Posterior cingulate gyrus (tissue), 11 donors: ENCODE measurements at regions not wholly inside any gene's neighbourhood (a gene's known extent, or its start where the extent isn't known, plus 50 kb on each side); places are given as distances from the start of the nearest gene placed in this dataset.
"Not testable (repeated sequence)": the region's sequence is repeated elsewhere in the genome, so short reads cannot be mapped to it uniquely, and the experiment has no call there.

ENCODE experiments used
- DNase-seq, 10 donors: peaks; one replicate each; pipeline versions ENCODE4 v3.0.0 to v3.0.0-alpha.2; 2020 to 2021; ENCODE audit warnings: mixed read lengths in 3 of 10
- intact Hi-C: fragments of 100-400 bp; cut with DNase I; formaldehyde crosslinking; loops from one replicate; pipeline ENCODE4 v1.15.1; 2023

DNA sequence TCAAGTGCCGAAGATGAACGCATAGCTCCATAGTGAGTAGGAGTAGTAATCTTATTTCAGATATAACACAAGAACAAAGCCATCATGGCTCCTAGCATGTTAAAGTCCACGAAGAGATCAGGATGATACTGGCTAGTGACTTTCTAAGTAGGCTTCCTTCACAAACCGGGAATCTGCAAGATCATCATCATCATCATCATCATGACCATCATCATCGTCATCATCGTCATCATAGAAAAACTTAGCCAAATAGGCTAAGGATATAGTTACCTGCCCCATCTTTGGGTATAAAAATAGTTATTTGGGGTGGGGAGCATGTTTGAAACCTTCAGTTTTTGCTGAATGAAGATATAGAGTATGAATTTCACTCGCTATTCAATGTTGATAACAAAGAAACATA lies 57.9 kb downstream of the PYDC2 start:
- intact Hi-C loops = no loop called here
- DNase-seq = no peak

DNA sequence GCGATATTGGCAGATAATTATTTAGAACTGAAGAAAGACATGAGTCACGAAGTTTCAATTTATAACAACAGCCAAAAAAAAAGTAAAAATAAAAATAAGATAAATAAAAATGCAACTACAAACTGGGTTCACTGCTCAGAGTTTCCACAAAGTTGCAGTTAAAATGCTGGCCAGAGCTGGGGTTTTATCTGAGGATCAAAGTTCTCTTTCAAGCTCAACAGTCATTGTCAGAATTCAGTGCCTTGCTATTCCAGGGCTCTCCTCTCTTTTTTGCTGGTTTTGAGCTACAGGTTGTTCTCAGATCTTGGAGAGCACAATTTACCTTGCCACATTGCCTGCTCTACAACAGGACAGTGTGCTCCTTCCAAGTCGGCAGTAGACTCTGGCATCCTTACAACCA lies 60.1 kb downstream of the PYDC2 start:
- intact Hi-C loops = no loop called here
- no peak for DNase-seq

DNA sequence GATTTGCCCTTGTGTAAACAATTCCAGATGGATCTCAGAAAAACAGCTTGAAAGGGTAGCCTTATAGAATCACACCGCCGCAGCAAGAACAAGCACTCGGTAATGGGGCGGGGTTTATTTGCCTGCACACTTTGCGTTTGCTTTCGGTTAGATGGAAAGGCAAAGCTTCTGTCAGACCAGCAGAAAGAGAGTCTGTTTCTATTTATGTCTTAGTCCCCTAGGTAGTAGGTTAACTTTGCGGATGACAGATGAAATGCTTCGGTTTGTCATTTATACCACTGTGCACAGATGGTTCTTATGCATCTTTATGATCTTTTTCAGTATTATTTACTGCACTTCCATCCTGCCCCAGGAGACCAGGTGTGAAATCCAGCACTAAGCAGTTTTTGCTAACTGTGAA lies 62.2 kb downstream of the PYDC2 start:
- DNase-seq = no peak
- intact Hi-C loops = no loop called here

DNA sequence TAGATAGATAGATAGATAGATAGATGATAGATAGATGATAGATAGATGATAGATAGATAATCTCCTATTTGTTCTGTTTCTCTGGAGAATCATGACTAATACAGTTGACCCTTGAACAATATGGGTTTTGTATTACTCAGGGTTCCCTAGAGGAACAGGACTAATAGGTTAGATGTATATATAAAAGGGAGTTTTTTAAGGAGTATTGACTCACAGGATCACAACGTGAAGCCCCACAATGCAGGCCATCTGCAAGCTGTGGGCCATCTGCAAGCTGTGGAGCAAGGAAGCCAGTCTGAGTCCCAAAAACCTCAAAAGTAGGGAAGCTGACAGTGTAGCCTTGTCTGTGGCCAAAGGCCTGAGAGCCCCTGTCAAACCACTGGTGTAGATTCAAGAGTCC lies 67.6 kb downstream of the PYDC2 start:
- DNase-seq = no peak
- intact Hi-C loops = no loop called here

DNA sequence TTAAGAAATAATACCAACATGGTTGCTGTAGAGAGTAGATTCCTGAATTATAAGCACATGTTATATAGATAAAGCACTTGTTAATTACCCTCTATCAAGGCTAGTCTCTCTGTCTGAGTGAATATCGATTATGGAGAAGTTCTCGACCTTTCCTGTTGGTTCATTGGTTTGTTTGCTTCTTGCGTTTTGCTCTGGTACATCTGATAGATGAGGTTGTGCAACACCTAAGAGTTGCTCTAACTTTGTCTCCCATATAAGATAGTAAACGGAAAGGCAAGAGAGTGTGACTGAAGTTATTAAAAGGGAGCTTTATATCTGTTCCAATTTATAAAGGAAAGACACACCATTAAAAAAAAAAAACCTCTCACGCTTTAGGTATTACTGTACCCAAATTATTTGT lies 69.0 kb downstream of the PYDC2 start:
- intact Hi-C loops = no loop called here
- DNase-seq = no peak

DNA sequence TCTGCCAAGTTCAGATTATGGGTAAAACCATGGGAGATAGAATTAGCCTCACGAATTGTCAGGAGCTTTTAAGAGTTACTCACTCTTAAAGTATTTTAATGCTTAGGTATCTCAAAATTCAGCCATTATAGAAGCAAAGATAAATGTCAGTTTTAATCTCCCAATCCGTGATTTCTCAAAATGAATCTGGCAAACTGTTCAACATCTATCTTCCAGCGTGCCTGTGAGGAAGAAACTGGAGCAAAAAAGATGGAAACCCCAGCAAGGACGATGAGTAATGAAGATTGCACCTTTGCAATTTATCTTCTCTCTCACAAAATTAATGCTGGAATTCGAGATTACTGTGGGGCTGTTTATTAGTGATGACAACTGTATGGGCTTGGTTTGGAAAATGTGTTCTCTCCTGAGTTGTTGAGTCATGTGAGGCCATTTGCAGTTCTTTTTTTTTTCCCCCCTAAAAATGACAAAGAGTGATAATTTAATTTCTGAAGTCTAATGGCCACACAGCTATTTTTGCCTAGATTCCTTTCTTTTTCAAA lies 70.5 kb downstream of the PYDC2 start:
- intact Hi-C loops = no loop called here

DNA sequence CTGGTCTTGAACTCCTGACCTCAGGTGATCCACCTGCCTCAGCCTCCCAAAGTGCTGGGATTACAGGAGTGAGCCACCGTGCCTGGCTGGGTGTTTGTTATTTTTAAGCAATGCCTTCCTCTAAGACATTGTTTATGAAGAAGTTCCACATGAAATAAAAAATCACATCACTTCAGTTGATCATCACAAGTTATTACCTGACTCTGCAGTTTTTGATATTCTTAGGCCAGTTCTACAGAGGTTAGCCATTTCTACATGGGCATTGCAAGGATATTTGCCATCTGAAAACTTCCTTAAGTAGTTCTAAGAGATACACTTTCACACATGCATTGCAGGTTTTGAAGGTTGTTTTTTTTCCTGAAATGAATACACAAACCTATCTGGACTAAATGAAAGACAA lies 82.1 kb downstream of the PYDC2 start:
- intact Hi-C loops = no loop called here
- DNase-seq = no peak

More for the DNA sequence above, 70.5 kb downstream of the PYDC2 start:
- no peak for DNase-seq

DNA sequence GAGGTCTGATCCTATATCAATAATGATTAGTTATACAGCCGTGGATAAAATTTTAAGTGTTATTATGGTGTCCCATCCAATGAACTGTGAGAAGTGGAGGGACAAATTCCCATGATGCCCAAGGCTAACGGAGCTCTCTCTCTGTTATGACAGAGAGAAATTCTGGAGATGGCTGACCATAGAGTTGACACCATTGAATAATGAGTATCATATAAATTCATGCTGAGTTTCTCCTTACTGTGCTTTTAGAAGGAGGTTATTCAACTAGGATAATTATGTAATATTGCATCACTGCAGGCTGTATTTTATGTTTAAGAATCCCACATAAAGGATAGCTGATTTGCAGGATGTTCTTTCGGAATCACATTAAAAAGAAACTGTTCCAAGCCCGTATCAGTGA lies 82.9 kb downstream of the PYDC2 start:
- no peak for DNase-seq
- intact Hi-C loops = no loop called here

DNA sequence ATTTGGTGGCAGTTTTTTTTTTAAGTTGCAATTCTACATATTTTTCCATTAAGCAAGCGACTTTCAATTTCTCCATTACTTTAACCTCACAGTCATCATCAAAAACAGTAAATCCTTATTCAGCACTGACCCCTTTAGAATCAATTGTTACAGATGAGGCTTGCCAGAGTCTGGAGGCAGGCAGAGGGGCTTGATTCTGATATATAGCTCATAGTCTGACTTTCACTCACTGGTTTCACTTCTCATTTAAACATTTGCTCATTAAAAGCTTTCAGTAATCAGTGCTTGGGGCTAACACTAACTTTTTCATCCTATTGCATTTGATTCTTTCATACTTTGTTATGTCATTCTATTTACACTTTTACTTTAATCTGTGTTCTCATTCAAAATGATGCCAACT lies 88.4 kb downstream of the PYDC2 start:
- no peak for DNase-seq
- intact Hi-C loops = no loop called here

DNA sequence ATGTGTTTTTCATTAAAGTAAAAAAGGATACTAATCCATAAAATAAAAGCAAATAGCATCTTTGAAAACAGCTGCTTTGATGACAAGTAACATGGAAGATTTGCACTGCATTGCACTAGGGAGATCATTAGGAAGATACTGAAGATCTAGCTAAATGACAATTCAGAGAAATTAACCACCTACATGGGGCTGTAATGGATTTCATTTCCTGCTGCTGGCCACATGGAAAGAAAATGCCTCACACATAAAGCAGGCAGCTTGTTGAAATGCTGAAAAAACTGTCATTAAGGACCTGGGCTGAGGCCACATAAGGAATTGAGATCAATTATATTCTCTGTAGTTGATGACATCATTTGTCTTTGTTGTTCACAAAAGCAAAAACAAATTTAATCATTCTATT lies 94.1 kb downstream of the PYDC2 start:
- DNase-seq = no peak
- intact Hi-C loops = no loop called here

DNA sequence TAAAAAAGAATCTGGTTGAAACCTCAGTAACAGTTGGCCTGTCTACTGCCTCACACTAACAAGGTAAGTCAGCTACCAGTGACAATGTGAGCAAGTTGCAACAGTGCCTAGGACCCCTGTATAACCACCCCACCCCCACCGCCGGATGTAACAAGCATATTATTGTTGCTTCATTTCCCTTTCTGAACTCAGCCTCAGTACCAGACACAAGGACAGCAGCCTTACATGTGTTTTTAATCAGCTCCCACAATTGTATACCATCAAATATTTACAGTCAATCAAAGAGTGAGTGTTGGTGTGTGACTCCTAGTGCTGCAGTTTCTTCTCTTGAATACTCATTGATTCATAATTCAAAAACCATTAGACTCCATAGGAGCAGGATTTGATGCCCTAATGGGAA lies 96.4 kb downstream of the PYDC2 start:
- intact Hi-C loops = no loop called here
- DNase-seq = no peak

DNA sequence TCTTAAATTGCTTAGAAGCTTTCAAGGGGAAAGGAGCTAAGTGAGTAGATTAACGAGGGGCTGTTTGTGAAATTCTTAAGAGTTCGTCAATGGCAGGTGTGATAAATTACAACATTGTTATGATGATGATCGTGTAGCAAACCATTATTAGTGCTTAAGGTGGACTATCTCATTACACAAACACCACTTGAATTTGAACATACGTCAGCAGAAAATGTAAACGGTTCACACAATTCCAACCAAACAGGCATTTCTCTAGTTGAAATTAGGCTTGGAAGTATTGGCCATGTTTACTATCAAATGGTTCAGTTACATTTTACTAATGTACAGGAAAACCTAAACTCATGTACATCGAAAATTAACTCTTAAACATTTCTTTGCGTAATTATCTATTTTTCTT lies 102.8 kb downstream of the PYDC2 start:
- intact Hi-C loops = no loop called here
- DNase-seq = no peak

DNA sequence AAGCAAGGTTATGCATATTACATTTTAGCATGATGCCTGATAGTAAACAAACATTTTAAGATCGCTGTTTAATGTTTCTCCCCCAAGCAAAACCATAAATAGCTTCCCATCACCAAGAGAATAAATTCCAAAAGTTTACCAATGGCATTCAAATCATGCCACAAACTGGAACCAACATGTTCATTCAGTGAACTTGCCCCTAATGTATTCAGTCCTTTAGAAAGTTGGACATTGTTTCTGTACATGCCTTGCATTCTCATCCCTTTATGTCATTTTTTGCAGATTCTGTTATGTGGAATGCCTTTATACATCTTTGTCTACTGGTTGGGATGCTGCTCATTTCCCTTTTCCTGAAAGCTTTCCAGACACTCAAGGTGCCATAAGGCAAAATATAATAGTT lies 105.5 kb downstream of the PYDC2 start:
- no peak for DNase-seq
- intact Hi-C loops = no loop called here

DNA sequence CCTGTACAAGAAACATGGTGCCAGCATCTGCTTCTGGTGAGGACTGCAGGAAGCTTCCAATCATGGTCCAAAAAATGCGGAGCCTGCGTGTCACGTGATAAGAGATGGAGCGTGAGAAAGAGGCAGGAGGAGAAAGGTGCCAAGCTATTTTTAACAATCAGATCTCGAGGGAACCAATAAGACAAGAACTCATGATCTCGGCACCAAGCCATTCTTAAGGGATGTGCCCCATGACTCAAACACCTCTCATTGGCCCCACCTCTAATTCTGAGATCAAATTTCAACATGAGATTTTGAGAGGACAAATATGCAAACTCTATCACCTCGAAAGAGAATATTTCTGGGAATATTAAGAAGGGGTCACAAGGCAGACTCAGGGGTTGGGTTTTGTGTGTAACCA lies 107.2 kb downstream of the PYDC2 start:
- no peak for DNase-seq
- intact Hi-C loops = no loop called here

DNA sequence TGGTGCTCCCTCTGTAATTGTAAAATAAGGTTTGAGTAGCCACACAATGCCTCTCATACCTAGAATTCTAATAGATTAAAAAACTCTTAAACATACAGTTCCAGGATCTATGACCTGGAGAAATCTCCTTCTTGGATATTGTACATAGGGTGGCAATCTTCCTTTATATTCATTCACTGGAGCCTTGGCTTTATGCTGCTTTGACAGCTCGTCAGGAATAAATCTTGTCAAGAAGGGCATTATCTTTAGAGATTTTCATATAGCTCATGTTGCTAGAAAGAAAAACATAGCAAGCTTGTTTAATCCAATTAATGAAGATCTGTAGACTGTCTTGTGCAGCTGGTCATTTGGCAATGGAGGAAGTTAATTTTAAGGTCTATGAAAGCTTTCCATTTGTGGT lies 131.1 kb downstream of the PYDC2 start:
- no peak for DNase-seq
- intact Hi-C loops = no loop called here

DNA sequence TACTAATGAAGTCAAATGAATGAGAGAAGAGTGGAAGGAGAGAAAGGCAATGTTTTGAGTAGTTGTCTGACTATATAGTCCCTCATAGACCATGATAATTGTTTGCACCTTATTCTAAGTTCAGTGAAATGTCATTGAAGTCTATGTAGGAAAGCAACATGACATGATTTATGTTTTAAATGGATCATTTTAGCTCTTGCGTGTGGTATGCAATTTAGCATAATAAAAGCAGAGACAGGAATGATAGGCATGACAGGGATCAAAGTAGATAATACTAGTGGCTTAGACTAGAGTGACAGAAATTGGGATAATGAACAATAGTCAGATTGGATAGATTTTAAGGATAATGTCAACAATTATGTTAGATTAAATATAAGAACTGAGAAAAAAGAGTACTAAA lies 132.5 kb downstream of the PYDC2 start:
- no peak for DNase-seq
- intact Hi-C loops = no loop called here

DNA sequence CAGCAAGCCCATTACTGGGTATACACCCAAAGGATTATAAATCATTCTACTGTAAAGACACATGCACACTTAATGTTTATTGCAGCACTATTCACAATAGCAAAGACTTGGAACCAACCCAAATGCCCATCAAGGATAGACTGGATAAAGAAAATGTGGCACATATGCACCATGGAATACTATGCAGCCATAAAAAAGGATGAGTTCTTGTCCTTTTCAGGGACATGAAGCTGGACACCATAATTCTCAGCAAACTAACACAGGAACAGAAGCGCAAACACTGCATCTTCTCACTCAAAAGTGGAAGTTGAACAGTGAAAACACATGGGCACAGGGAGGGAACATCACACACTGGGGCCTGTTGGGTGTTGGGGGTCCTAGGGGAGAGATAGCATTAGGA lies 154.5 kb downstream of the PYDC2 start:
- intact Hi-C loops, DNase-seq: not testable (repeated sequence)

DNA sequence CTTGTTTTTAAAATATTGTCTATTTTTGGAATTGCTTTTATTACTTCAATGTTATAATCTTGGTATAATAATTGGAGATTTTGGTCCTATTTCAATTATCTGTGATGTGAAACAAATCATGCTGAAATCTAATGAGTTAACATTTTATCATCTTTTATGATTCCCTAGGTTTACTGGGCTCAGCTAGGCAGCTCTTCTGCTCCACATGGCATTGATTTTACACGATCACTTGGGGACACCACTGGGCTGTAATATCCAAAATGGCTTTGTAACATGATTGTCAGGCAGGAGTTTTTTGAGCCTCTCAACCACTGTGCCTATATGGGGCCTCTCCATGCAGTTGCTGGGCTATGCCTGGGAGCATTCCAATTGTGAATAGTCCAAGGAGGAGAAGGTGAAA lies 163.3 kb downstream of the PYDC2 start:
- intact Hi-C loops = loop anchor here (10.0 kb wide), 1 partner anchor 179 kb away; no protein-coding TSS in a partner anchor
- DNase-seq = no peak

DNA sequence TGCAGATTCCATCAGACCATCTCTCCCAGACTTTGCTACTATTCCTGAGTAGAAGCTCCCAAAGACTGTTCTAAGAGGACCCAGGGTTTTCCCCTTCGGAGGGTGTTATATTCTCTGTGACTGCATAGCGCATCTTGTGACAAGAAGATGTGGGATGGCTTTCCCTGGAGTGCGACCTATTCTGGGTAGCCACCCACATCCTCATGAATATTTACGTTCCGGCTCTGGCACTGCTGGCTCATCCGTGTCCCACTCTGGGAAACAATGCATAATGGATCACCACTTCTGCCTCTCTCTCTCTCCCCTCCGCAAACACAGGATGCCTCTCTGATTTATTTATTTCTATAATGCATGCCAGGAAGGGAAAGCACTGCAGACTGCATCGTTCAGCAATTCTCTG lies 166.1 kb downstream of the PYDC2 start:
- intact Hi-C loops = loop anchor here (2.0 to 10.0 kb wide), 2 partner anchors 134 to 182 kb away; no protein-coding TSS in a partner anchor
- DNase-seq = peak; percentile 31 to 92 (median 54)

DNA sequence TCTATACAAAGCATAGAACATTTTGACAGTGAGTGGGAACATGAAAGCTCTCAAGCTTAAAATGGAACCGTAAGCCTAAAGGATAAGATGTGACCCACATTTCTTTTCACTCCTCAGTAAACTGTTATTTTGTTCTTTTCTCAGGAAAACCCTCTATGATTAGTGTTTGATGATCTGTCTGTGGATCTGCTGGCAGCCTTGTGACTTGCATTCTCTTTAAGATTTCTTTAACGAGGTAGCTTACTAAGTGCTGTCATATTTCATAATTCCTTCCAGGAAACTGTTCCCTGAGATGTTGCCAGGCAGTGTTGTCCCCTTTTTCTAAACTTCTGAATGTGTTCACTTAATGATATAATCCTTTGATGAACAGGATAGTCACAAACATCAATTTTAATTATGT lies 167.6 kb downstream of the PYDC2 start:
- intact Hi-C loops = loop anchor here (10.0 kb wide), 1 partner anchor 184 kb away; no protein-coding TSS in a partner anchor

DNA sequence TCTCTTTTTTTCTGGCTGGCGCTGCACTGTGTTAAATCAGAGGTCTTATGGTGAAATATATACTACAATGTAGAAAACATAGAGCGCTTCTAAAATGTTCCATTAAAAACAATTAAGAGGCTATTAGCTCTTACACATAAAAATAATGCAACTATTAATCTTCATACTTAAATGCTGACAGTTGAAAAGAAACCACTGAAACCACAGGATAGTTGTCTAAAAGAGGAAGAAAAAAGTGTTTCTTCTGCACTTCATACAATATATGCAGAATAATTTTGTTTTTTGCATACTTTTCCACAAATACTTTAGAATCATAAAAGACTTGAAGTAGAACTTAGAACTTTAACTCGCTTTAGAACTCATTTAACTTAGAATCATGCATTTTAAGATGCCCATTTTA lies 170.5 kb downstream of the PYDC2 start:
- no peak for DNase-seq
- intact Hi-C loops = no loop called here

More for the DNA sequence above, 167.6 kb downstream of the PYDC2 start:
- DNase-seq = no peak

DNA sequence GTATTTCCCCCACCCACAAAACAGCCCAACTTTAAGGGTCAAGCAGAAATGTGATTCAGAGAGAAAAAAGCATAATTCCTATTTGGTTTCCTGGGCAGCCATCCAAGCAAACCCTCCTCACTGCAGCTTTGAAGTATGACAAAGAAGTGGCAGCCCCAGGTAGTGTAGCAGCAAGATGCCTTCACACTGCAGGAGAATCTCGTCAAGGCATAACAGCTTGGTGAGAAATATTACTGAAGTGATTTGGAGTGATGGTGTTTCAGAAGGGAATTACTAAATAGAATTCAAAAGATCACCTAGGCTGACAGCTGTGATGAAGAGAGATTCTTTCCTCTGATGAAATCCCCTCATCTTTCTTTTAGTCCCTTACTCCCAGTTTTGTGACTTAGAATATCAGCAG lies 173.9 kb downstream of the PYDC2 start:
- intact Hi-C loops = no loop called here

DNA sequence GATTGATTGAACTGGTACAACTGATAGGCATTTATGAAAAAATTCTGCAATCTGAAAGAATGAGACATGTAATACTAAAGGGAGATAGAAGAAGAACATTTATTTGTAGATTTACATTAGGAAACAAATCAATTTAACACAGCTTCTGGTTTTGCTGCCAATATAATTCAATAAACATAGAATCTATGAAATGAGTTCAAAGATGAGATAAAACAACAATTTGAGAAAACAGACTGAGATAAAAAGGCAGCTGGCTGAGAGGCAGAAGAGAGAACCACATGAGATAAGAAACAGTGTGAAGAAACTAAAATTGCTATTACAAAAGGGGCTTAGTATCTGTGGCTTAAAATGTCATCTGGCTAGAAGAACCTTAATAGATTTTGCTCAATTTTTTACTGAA lies 176.6 kb downstream of the PYDC2 start:
- DNase-seq = no peak
- intact Hi-C loops = no loop called here

More for the DNA sequence above, 173.9 kb downstream of the PYDC2 start:
- no peak for DNase-seq
